Thyroid gland (tissue), 4 donors: ENCODE measurements at regions not wholly inside any gene's neighbourhood (a gene's known extent, or its start where the extent isn't known, plus 50 kb on each side); places are given as distances from the start of the nearest gene placed in this dataset.

Source experiments
- CTCF ChIP-seq, 6 experiments: fragments of 200-600 bp in 3 of 6; fragments of 450-650 bp in 3 of 6; sonication (generic) in 3 of 6; IDR thresholded peaks; one replicate each; pipeline ENCODE4 v1.5.1; 2016 to 2019; ENCODE audit warnings: antibody characterized with exemption in 6 of 6, mild to moderate bottlenecking in 2 of 6, inconsistent platforms in 1 of 6, moderate library complexity in 1 of 6
- POLR2A ChIP-seq, 2 donors: fragments of 450-650 bp; IDR thresholded peaks; one replicate each; pipeline ENCODE4 v1.6.1; 2017; ENCODE audit warnings: antibody characterized with exemption in 2 of 2, mild to moderate bottlenecking in 2 of 2, moderate library complexity in 1 of 2

GRCh38 chr4:137703195-137703594 is 170.9 kb upstream of the PCDH18 start:
- TF ChIP-seq CTCF (IDR thresholded peaks at IDR 0.05), result no peak
- no peak for TF ChIP-seq POLR2A (IDR thresholded peaks at IDR 0.05)
